Esophagus muscularis mucosa (tissue), 4 donors: ENCODE measurements at regions not wholly inside any gene's neighbourhood (a gene's known extent, or its start where the extent isn't known, plus 50 kb on each side); places are given as distances from the start of the nearest gene placed in this dataset.

ENCODE experiments used
- DNase-seq: peaks from one replicate; pipeline ENCODE4 v3.0.0-alpha.2; 2017; ENCODE audit errors: extremely low spot score
- H3K27ac ChIP-seq, 4 donors: fragments of 200-600 bp; sonication (generic); replicated peaks in 1 of 4; 1 replicate in 3 of 4; 2 replicates in 1 of 4; pipeline ENCODE4 v1.5.1; 2016 to 2019; ENCODE audit warnings: mild to moderate bottlenecking in 1 of 4
- H3K27me3 ChIP-seq, 4 donors: fragments of 200-600 bp; sonication (generic); one replicate each; pipeline versions ENCODE4 v1.5.1 to v1.6.0; 2016 to 2019
- H3K36me3 ChIP-seq, 4 donors: fragments of 200-600 bp; sonication (generic); one replicate each; pipeline ENCODE4 v1.5.1; 2016 to 2019
- H3K4me1 ChIP-seq, 4 donors: fragments of 200-600 bp; sonication (generic); one replicate each; pipeline ENCODE4 v1.5.1; 2016 to 2019
- H3K4me3 ChIP-seq, 4 donors: fragments of 200-600 bp; sonication (generic); 1 replicate in 2 of 4; 2 replicates in 2 of 4; pipeline ENCODE4 v1.5.1; 2016 to 2019; ENCODE audit warnings: mild to moderate bottlenecking in 4 of 4, moderate library complexity in 1 of 4
- H3K9me3 ChIP-seq, 4 donors: fragments of 200-600 bp; sonication (generic); 1 replicate in 3 of 4; 2 replicates in 1 of 4; pipeline ENCODE4 v1.5.1; 2016 to 2019
- CTCF ChIP-seq, 3 experiments: fragments of 200-600 bp in 2 of 3; fragments of 450-650 bp in 1 of 3; sonication (generic) in 2 of 3; IDR thresholded peaks; one replicate each; pipeline ENCODE4 v1.5.1; 2017 to 2019; ENCODE audit warnings: antibody characterized with exemption in 3 of 3, mild to moderate bottlenecking in 2 of 3, moderate library complexity in 1 of 3
- EP300 ChIP-seq: sonication (generic); formaldehyde crosslinking; IDR thresholded peaks from one replicate; pipeline ENCODE4 v1.6.1; 2017; ENCODE audit warnings: antibody characterized with exemption
- POLR2A ChIP-seq: fragments of 450-650 bp; IDR thresholded peaks from one replicate; pipeline ENCODE4 v1.6.1; 2017; ENCODE audit warnings: antibody characterized with exemption, moderate library complexity, mild to moderate bottlenecking, low read depth
- POLR2AphosphoS5 ChIP-seq, 2 donors: sonication (generic); formaldehyde crosslinking; IDR thresholded peaks; one replicate each; pipeline ENCODE4 v1.6.1; 2017; ENCODE audit warnings: antibody characterized with exemption in 2 of 2
- WGBS: methylation state at CpG from one replicate; pipeline ENCODE4 v1.1.5; 2018; 5-methylcytosine and 5-hydroxymethylcytosine counted together
- intact Hi-C: fragments of 100-400 bp; cut with DNase I; formaldehyde crosslinking; loops from one replicate; pipeline ENCODE4 v1.15.1; 2023

DNA sequence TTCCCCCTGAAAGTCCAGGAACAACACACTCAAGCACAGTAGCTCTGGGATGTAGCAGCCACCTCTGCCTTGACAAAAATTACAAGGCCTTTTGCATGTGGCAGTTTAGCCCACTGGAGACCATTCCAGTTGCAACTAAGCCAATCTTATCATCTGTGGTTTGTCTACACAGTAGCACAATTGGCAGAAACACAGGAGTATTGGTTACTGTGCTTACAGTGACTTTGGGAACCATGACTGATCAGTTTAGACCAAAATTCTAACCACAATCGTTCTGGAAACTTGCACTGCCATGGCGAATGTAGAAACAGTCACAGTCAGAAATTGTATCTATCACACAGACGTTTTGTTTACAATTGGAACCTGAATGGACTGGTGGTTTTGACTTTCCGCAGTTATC lies 403.7 kb upstream of the MEIS1 start:
- Histone ChIP-seq H3K9me3 (no peaks in the 10 kb centered on the region), H3K4me1 (no peaks in the 10 kb centered on the region), H3K36me3 (no peaks in the 10 kb centered on the region), H3K27me3 (no peaks in the 10 kb centered on the region), H3K27ac (no peak overlapping the region), H3K4me3 (no peak overlapping the region)
- WGBS, result 83% methylated on average over 4 of the region's 4 CpGs
- no peak for DNase-seq
- intact Hi-C loops, result no loop called here
- TF ChIP-seq POLR2A (no peak), CTCF (IDR thresholded peaks at IDR 0.05) (no peak), EP300 (no peak)

DNA sequence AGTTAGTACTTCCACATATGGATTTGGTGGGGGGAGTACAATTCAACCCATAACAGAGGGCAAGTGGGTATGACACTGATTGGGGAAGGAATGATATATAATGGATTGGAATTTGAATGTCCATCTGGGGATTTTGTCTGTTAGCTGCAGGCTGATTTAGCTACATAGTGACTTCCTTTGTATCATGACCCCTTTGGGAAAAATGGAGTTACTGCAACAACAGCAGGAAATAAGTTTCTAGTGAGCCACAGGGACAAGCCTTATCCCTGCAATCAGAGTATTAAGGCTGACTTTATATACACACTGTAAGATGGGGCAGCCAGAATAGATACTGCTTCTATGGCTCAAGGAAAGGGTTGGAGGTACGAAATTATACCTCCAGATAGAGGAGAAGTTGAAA lies 404.4 kb upstream of the MEIS1 start:
- TF ChIP-seq CTCF (IDR thresholded peaks at IDR 0.05), result no peak
- TF ChIP-seq EP300, result no peak
- no peak for TF ChIP-seq POLR2A
- no peak for TF ChIP-seq POLR2AphosphoS5 (IDR thresholded peaks at IDR 0.05)
- no peak for DNase-seq
- no peak overlapping the region for H3K4me3 ChIP-seq
- H3K27me3 ChIP-seq, result no peaks in the 10 kb centered on the region
- H3K27ac ChIP-seq, result no peak overlapping the region
- no peaks in the 10 kb centered on the region for H3K4me1 ChIP-seq
- intact Hi-C loops, result no loop called here
- 75% methylated on average over 1 of the region's 1 CpG for WGBS
- H3K9me3 ChIP-seq, result no peaks in the 10 kb centered on the region
- no peaks in the 10 kb centered on the region for H3K36me3 ChIP-seq

DNA sequence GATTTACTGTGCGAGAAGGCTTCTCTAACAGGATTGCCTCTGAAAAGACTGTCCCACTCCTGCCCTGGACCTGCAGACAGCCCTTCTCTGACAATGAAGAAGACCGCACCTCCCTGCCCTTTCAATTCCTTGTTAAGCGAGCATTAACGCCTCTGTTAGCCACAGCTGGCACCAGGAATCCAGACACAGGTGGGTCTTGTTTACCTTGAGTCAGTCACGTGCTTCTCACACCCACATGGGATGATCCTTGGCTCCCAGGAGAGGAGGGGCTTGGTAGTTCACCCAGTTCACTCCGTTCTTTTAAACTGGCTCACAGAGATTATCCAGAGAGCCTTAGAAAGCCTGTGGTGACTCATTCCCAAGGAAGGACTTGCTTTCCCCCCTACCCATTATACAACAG lies 410.5 kb upstream of the MEIS1 start:
- 62% methylated on average over 6 of the region's 6 CpGs for WGBS

GRCh38 chr2:66021296-66021695 lies 413.6 kb upstream of the MEIS1 start:
- no peak for DNase-seq
- no peaks in the 10 kb centered on the region for H3K27me3 ChIP-seq
- H3K4me1 ChIP-seq, result no peaks in the 10 kb centered on the region
- no peak for TF ChIP-seq POLR2A
- no peak for TF ChIP-seq POLR2AphosphoS5 (IDR thresholded peaks at IDR 0.05)
- no peak for TF ChIP-seq EP300
- no peak for TF ChIP-seq CTCF (IDR thresholded peaks at IDR 0.05)
- intact Hi-C loops, result no loop called here
- H3K4me3 ChIP-seq, result no peak overlapping the region
- 15% methylated on average over 1 of the region's 1 CpG for WGBS
- peaks cover 0 to 4% (median 0%) of the 10 kb centered on the region in 4 donors for H3K9me3 ChIP-seq
- no peaks in the 10 kb centered on the region for H3K36me3 ChIP-seq
- no peak overlapping the region for H3K27ac ChIP-seq

More for the DNA sequence above, 410.5 kb upstream of the MEIS1 start:
- H3K36me3 ChIP-seq, result no peaks in the 10 kb centered on the region
- no peak overlapping the region for H3K4me3 ChIP-seq
- H3K9me3 ChIP-seq, result peaks cover 0 to 4% (median 0%) of the 10 kb centered on the region in 4 donors
- TF ChIP-seq CTCF (IDR thresholded peaks at IDR 0.05) (no peak), POLR2A (no peak), EP300 (no peak), POLR2AphosphoS5 (IDR thresholded peaks at IDR 0.05) (no peak)
- DNase-seq, result no peak
- H3K4me1 ChIP-seq, result no peaks in the 10 kb centered on the region
- no peaks in the 10 kb centered on the region for H3K27me3 ChIP-seq
- no peak overlapping the region for H3K27ac ChIP-seq
- intact Hi-C loops, result no loop called here

GRCh38 chr2:66017763-66018162 lies 417.2 kb upstream of the MEIS1 start:
- no peak for DNase-seq
- TF ChIP-seq EP300, result no peak
- no peak for TF ChIP-seq POLR2A
- TF ChIP-seq CTCF (IDR thresholded peaks at IDR 0.05), result no peak
- TF ChIP-seq POLR2AphosphoS5 (IDR thresholded peaks at IDR 0.05), result no peak
- intact Hi-C loops, result no loop called here
- H3K36me3 ChIP-seq, result no peaks in the 10 kb centered on the region
- no peaks in the 10 kb centered on the region for H3K4me1 ChIP-seq
- H3K4me3 ChIP-seq, result no peak overlapping the region
- peaks cover 0 to 2% (median 0%) of the 10 kb centered on the region in 4 donors for H3K9me3 ChIP-seq
- H3K27me3 ChIP-seq, result no peaks in the 10 kb centered on the region
- 87% methylated on average over 2 of the region's 2 CpGs for WGBS
- H3K27ac ChIP-seq, result no peak overlapping the region
